PC-3 (cell line): ENCODE measurements at regions not wholly inside any gene's neighbourhood (a gene's known extent, or its start where the extent isn't known, plus 50 kb on each side); places are given as distances from the start of the nearest gene placed in this dataset.

Source experiments
- ATAC-seq: fragments of 200-7000 bp; cut with Tn5 transposase; 2 replicates; pipeline ENCODE4 v1.9.1; 2020; ENCODE audit warnings: mild to moderate bottlenecking, moderate library complexity
- BruUV-seq: library from RNA; stranded (reverse); fragments of 400-500 nt; replicated peaks from 2 replicates; lab custom pipeline; 2021; lab: Mats Ljungman, UMichigan
- CTCF ChIA-PET: fragments of 300-600 bp; sonication (Branson Sonifier 250); formaldehyde crosslinking; loops from one replicate; lab custom pipeline; 2022; ENCODE audit warnings: antibody characterized with exemption; lab: Charles Lee
- POLR2A ChIA-PET: fragments of 300-600 bp; sonication (Branson Sonifier 250); formaldehyde crosslinking; loops from one replicate; lab custom pipeline; 2022; ENCODE audit warnings: antibody characterized with exemption; ENCODE audit not compliant: unreplicated experiment; lab: Charles Lee
- DNase-seq: peaks from one replicate; pipeline ENCODE4 v3.0.0-alpha.2; 2015
- H2AFZ ChIP-seq: fragments of 300-600 bp; sonication (generic); 2 replicates; pipeline ENCODE4 v1.6.0; 2016; ENCODE audit warnings: antibody characterized with exemption, low read length
- H3F3A ChIP-seq: fragments of 300-600 bp; sonication (generic); one replicate; pipeline ENCODE4 v1.6.0; 2017; ENCODE audit warnings: antibody characterized with exemption, low read length, control low read depth, mild to moderate bottlenecking; ENCODE audit not compliant: unreplicated experiment
- H3K27ac ChIP-seq: fragments of 300-600 bp; sonication (generic); 2 replicates; pipeline ENCODE4 v1.5.1; 2016; ENCODE audit warnings: mild to moderate bottlenecking, low read length
- H3K27me3 ChIP-seq: fragments of 300-600 bp; sonication (generic); 2 replicates; pipeline ENCODE4 v1.6.1; 2016; ENCODE audit warnings: low read length, mixed read lengths
- H3K36me3 ChIP-seq: fragments of 300-600 bp; sonication (generic); 2 replicates; pipeline ENCODE4 v1.6.1; 2016; ENCODE audit warnings: low read depth, mixed run types, low read length, mixed read lengths
- H3K4me1 ChIP-seq: fragments of 300-600 bp; sonication (generic); 2 replicates; pipeline ENCODE4 v1.5.1; 2016; ENCODE audit warnings: low read length; ENCODE audit not compliant: insufficient read depth
- H3K4me2 ChIP-seq: fragments of 300-600 bp; sonication (generic); 2 replicates; pipeline ENCODE4 v1.6.0; 2016; ENCODE audit warnings: low read length
- H3K4me3 ChIP-seq: fragments of 300-600 bp; sonication (generic); 2 replicates; pipeline ENCODE4 v1.5.1; 2016; ENCODE audit warnings: mild to moderate bottlenecking, low read length, mixed read lengths
- H3K79me2 ChIP-seq: fragments of 300-600 bp; sonication (generic); 2 replicates; pipeline ENCODE4 v1.6.1; 2017; ENCODE audit warnings: low read length, mixed read lengths
- H3K9ac ChIP-seq: fragments of 300-600 bp; sonication (generic); 2 replicates; pipeline ENCODE4 v1.6.0; 2016; ENCODE audit warnings: mild to moderate bottlenecking, low read length
- H3K9me2 ChIP-seq: fragments of 300-600 bp; sonication (generic); replicated peaks from 2 replicates; pipeline ENCODE4 v1.6.1; 2016; ENCODE audit warnings: mixed run types, low read length, mixed read lengths
- H3K9me3 ChIP-seq: fragments of 300-600 bp; sonication (generic); 2 replicates; pipeline ENCODE4 v1.6.1; 2016; ENCODE audit warnings: low read length, mixed read lengths
- H4K20me1 ChIP-seq: fragments of 300-600 bp; sonication (generic); 2 replicates; pipeline ENCODE4 v1.6.1; 2016; ENCODE audit warnings: low read length, mixed read lengths
- EZH2 ChIP-seq: fragments of 300-600 bp; sonication (generic); IDR thresholded peaks from one replicate; pipeline ENCODE4 v1.6.1; 2017; ENCODE audit warnings: antibody characterized with exemption, mild to moderate bottlenecking, low read length; ENCODE audit not compliant: unreplicated experiment
- EZH2phosphoT487 ChIP-seq: fragments of 300-600 bp; sonication (generic); IDR thresholded peaks from 2 replicates; pipeline ENCODE4 v1.6.1; 2018; ENCODE audit warnings: mild to moderate bottlenecking, antibody characterized with exemption, low read length, borderline replicate concordance
- intact Hi-C: fragments of 100-400 bp; cut with micrococcal nuclease; formaldehyde crosslinking; loops from 2 replicates; pipeline ENCODE4 v1.9.0; 2023
- TF ChIP-seq, protein P1 (sequence below): fragments of 300-600 bp; sonication (generic); conservative IDR thresholded peaks from 2 replicates; pipeline ENCODE4 v1.5.1; 2017; ENCODE audit warnings: antibody characterized with exemption, low read depth, mild to moderate bottlenecking, low read length

DNA sequence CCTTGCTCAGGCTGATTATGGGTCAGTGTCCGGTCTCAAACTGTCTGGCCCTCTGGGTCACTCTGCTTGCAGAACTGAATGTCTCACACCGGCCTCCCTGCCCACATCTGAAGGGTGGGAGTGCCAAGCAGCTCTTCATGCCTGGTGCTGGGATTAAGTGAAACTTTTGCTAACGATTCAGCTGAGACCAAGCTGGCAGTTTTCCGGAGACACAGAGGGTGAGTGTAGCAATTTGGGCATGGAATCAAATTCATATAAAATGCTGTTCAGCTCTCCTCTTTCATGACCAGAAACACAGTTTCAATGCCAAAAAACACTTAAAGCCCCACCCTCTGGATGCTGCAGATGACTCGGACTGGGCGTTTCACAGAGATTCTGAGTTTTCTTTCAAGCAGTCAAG, 207.5 kb downstream of the NXNL2 start:
- no peak for TF ChIP-seq EZH2
- TF ChIP-seq, protein P1, sequence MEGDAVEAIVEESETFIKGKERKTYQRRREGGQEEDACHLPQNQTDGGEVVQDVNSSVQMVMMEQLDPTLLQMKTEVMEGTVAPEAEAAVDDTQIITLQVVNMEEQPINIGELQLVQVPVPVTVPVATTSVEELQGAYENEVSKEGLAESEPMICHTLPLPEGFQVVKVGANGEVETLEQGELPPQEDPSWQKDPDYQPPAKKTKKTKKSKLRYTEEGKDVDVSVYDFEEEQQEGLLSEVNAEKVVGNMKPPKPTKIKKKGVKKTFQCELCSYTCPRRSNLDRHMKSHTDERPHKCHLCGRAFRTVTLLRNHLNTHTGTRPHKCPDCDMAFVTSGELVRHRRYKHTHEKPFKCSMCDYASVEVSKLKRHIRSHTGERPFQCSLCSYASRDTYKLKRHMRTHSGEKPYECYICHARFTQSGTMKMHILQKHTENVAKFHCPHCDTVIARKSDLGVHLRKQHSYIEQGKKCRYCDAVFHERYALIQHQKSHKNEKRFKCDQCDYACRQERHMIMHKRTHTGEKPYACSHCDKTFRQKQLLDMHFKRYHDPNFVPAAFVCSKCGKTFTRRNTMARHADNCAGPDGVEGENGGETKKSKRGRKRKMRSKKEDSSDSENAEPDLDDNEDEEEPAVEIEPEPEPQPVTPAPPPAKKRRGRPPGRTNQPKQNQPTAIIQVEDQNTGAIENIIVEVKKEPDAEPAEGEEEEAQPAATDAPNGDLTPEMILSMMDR: no peak
- TF ChIP-seq EZH2phosphoT487: no peak
- Histone ChIP-seq H3K9me2 (no peaks in the 10 kb centered on the region), H3K79me2 (no peaks in the 10 kb centered on the region), H3K36me3 (no peaks in the 10 kb centered on the region), H3K4me1 (peaks cover 28% of the 10 kb centered on the region), H3K9me3 (no peaks in the 10 kb centered on the region), H2AFZ (0 out of 2 replicates have a peak overlapping the region, but pooled peaks have one; percentile 18), H3K9ac (no peak overlapping the region), H4K20me1 (no peaks in the 10 kb centered on the region), H3K27ac (peak overlapping the region; percentile 40), H3K4me2 (peak overlapping the region; percentile 48), H3K4me3 (no peak overlapping the region), H3K27me3 (no peaks in the 10 kb centered on the region), H3F3A (no peaks in the 10 kb centered on the region)
- ChIA-PET CTCF (interaction anchor here (0.9 kb wide), 1 partner anchor 33 kb away, joined by 3 read pairs; no protein-coding TSS in a partner anchor), POLR2A (no interaction called here)
- ATAC-seq (peak; percentile 55), DNase-seq (peak; percentile 70)
- intact Hi-C loops: no loop called here
- no TSS peak for BruUV-seq

DNA sequence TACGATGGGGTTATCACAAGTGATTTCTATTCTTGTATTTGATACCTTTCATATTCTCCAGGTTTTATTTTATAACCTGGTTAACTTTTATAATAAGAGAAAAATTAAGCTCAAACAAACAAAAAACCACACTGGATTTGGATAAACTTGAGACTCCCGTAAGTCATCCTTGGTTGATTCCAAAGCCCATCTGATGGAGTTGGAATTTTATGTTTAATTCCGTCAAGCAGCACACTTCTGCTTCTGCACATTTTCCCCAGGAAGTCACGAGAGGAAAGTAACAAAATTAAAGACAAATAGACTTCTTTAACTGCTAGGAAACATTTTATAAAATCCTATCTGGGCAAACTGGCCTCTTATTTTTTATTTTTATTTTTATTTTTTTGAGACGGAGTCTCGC, 207.9 kb downstream of the NXNL2 start:
- H3K9me3 ChIP-seq: no peaks in the 10 kb centered on the region
- CTCF ChIA-PET: interaction anchor here (0.9 kb wide), 1 partner anchor 33 kb away, joined by 3 read pairs; no protein-coding TSS in a partner anchor
- H3F3A ChIP-seq: no peaks in the 10 kb centered on the region
- POLR2A ChIA-PET: no interaction called here
- H3K4me3 ChIP-seq: no peak overlapping the region
- H3K27ac ChIP-seq: no peak overlapping the region
- no peaks in the 10 kb centered on the region for H3K79me2 ChIP-seq
- H3K27me3 ChIP-seq: no peaks in the 10 kb centered on the region
- TF ChIP-seq EZH2phosphoT487 (no peak), EZH2 (no peak)
- TF ChIP-seq, protein P1: no peak
- H3K4me1 ChIP-seq: peaks cover 31% of the 10 kb centered on the region
- intact Hi-C loops: no loop called here
- H3K9me2 ChIP-seq: no peaks in the 10 kb centered on the region
- peak overlapping the region; percentile 48 for H3K4me2 ChIP-seq
- no peaks in the 10 kb centered on the region for H4K20me1 ChIP-seq
- no peak for DNase-seq
- H2AFZ ChIP-seq: 0 out of 2 replicates have a peak overlapping the region, but pooled peaks have one; percentile 18
- no peak overlapping the region for H3K9ac ChIP-seq
- H3K36me3 ChIP-seq: no peaks in the 10 kb centered on the region
- no peak for ATAC-seq
- BruUV-seq: no TSS peak

DNA sequence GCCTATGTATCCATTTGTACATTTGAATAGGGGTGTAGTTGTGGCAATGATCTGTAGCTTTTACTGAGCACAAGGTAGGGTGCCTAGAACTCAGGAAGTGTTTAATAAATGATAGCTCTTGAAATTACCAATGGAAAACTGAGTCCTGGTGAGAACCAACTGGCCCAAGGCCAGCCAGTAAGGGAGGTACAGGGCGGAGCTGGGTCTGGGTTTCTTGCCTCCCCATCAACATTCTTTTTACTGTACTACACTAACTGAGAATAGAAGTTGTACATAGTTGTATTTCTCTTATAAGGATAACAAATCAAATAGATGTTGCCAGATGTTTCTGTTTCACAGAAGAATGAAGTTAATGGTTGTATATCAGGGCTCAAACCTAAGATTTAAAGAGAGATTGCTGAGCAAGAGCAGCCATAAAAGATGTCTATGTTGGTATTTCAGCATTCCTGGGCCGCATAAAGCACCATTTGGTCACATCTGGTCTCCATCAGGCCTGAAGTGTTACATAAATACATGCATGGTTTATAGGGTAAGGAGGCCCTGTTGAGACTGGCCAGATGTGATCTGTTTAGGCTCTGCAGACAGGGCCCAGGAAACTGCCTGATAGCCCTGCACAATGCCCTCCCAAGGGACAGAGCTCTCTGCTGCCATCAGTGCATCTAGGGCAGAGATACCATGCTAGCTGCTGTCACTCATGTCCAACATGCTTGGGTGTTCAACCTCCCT, 210.5 kb downstream of the NXNL2 start:
- Histone ChIP-seq H3K4me1 (peaks cover 50% of the 10 kb centered on the region), H2AFZ (no peak overlapping the region), H3K27me3 (no peaks in the 10 kb centered on the region), H3F3A (no peaks in the 10 kb centered on the region), H3K4me2 (no peak overlapping the region), H3K4me3 (no peak overlapping the region), H3K27ac (no peak overlapping the region), H3K79me2 (no peaks in the 10 kb centered on the region), H3K9me3 (no peaks in the 10 kb centered on the region), H3K9ac (no peak overlapping the region), H4K20me1 (no peaks in the 10 kb centered on the region), H3K9me2 (no peaks in the 10 kb centered on the region), H3K36me3 (no peaks in the 10 kb centered on the region)
- ChIA-PET CTCF (no interaction called here), POLR2A (no interaction called here)
- TF ChIP-seq EZH2: no peak
- no peak for TF ChIP-seq EZH2phosphoT487
- TF ChIP-seq, protein P1: no peak
- no peak for ATAC-seq
- intact Hi-C loops: loop anchor here (2.0 kb wide), 1 partner anchor 29 kb away; no protein-coding TSS in a partner anchor
- BruUV-seq: no TSS peak
- no peak for DNase-seq
